GM23338 (cell line): ENCODE measurements at regions not wholly inside any gene's neighbourhood (a gene's known extent, or its start where the extent isn't known, plus 50 kb on each side); places are given as distances from the start of the nearest gene placed in this dataset.

ENCODE experiments used
- ATAC-seq: fragments of 200-7000 bp; cut with Tn5 transposase; 3 replicates; pipeline ENCODE4 v1.9.1; 2020
- DNase-seq: peaks from one replicate; pipeline ENCODE4 v3.0.0-alpha.2; 2015; ENCODE audit warnings: low spot score
- H2AFZ ChIP-seq: fragments of 200-600 bp; sonication (generic); 2 replicates; pipeline ENCODE4 v1.8.0; 2016; ENCODE audit warnings: antibody characterized with exemption, mild to moderate bottlenecking, moderate library complexity
- H3F3A ChIP-seq: fragments of 200-600 bp; sonication (generic); replicated peaks from 2 replicates; pipeline ENCODE4 v1.8.0; 2017; ENCODE audit warnings: antibody characterized with exemption, mixed run types, low read depth
- H3K27ac ChIP-seq: fragments of 200-600 bp; sonication (generic); 2 replicates; pipeline ENCODE4 v1.6.1; 2016; ENCODE audit warnings: low read depth
- H3K27me3 ChIP-seq: fragments of 200-600 bp; sonication (generic); 2 replicates; pipeline ENCODE4 v1.8.0; 2016; ENCODE audit warnings: mild to moderate bottlenecking, mixed run types, moderate library complexity; ENCODE audit not compliant: insufficient read depth
- H3K36me3 ChIP-seq: fragments of 200-600 bp; sonication (generic); 2 replicates; pipeline ENCODE4 v1.8.0; 2016; ENCODE audit warnings: mild to moderate bottlenecking; ENCODE audit not compliant: insufficient read depth
- H3K4me1 ChIP-seq: fragments of 200-600 bp; sonication (generic); 2 replicates; pipeline ENCODE4 v1.8.0; 2016; ENCODE audit warnings: mild to moderate bottlenecking, moderate library complexity; ENCODE audit not compliant: insufficient read depth
- H3K4me2 ChIP-seq: fragments of 200-600 bp; sonication (generic); 2 replicates; pipeline ENCODE4 v1.7.1; 2017; ENCODE audit warnings: mixed run types
- H3K4me3 ChIP-seq: fragments of 200-600 bp; sonication (generic); 2 replicates; pipeline ENCODE4 v1.6.1; 2016; ENCODE audit warnings: mixed run types
- H3K79me2 ChIP-seq: fragments of 200-600 bp; sonication (generic); replicated peaks from 2 replicates; pipeline ENCODE4 v1.8.0; 2017; ENCODE audit warnings: mild to moderate bottlenecking; ENCODE audit not compliant: insufficient read depth
- H3K9me2 ChIP-seq: fragments of 200-600 bp; sonication (generic); 2 replicates; pipeline ENCODE4 v1.8.0; 2017; ENCODE audit not compliant: insufficient read depth
- H4K20me1 ChIP-seq: fragments of 200-600 bp; sonication (generic); replicated peaks from 2 replicates; pipeline ENCODE4 v1.8.0; 2017; ENCODE audit warnings: mild to moderate bottlenecking; ENCODE audit not compliant: insufficient read depth
- H3K27ac Mint-ChIP-seq: 2 replicates; pipeline ENCODE4 v1.8.0; 2020; ENCODE audit warnings: inconsistent platforms, mild to moderate bottlenecking, moderate library complexity, mixed read lengths
- H3K27me3 Mint-ChIP-seq: 3 replicates; pipeline ENCODE4 v1.8.0; 2022; ENCODE audit warnings: low read depth, mild to moderate bottlenecking, moderate library complexity, mixed read lengths, inconsistent platforms; ENCODE audit not compliant: insufficient read depth, poor library complexity
- H3K36me3 Mint-ChIP-seq: 3 replicates; pipeline ENCODE4 v1.8.0; 2021; ENCODE audit warnings: low read depth, mild to moderate bottlenecking, inconsistent platforms, moderate library complexity, mixed read lengths
- H3K4me1 Mint-ChIP-seq: 3 replicates; pipeline ENCODE4 v1.8.0; 2020; ENCODE audit warnings: mild to moderate bottlenecking, inconsistent platforms, mixed read lengths
- H3K4me3 Mint-ChIP-seq: 3 replicates; pipeline ENCODE4 v1.8.0; 2021; ENCODE audit warnings: moderate library complexity, mild to moderate bottlenecking, inconsistent platforms, mixed read lengths
- H3K9me3 Mint-ChIP-seq: 3 replicates; pipeline ENCODE4 v1.8.0; 2020; ENCODE audit warnings: moderate library complexity, mild to moderate bottlenecking, inconsistent platforms, mixed read lengths
- CREB1 ChIP-seq: fragments of 250-450 bp; sonication (Bioruptor Pico); IDR thresholded peaks from 2 replicates; pipeline ENCODE4 v1.5.0; 2020; ENCODE audit warnings: low read depth, mild to moderate bottlenecking, moderate library complexity
- CTCF ChIP-seq, 2 experiments: fragments of 200-600 bp in 1 of 2; sonication (generic) in 1 of 2; conservative IDR thresholded peaks; 2 replicates each; pipeline versions ENCODE4 v1.5.1 to v1.6.1; 2016 to 2017; ENCODE audit warnings: antibody characterized with exemption in 2 of 2, low read depth in 2 of 2, mild to moderate bottlenecking in 2 of 2, moderate library complexity in 1 of 2
- ETS1 ChIP-seq: IDR thresholded peaks from 2 replicates; pipeline ENCODE4 v1.6.1; 2016; ENCODE audit warnings: antibody characterized with exemption
- EZH2 ChIP-seq: fragments of 200-600 bp; sonication (generic); IDR thresholded peaks from one replicate; pipeline ENCODE4 v1.8.0; 2017; ENCODE audit warnings: antibody characterized with exemption, mild to moderate bottlenecking, low read depth; ENCODE audit not compliant: unreplicated experiment
- EZH2phosphoT487 ChIP-seq: fragments of 200-600 bp; sonication (generic); IDR thresholded peaks from one replicate; pipeline ENCODE4 v1.8.1; 2018; ENCODE audit warnings: antibody characterized with exemption; ENCODE audit not compliant: unreplicated experiment
- JUNB ChIP-seq: IDR thresholded peaks from one replicate; pipeline ENCODE4 v1.6.1; 2016; ENCODE audit warnings: antibody characterized with exemption; ENCODE audit not compliant: unreplicated experiment
- NANOG ChIP-seq: IDR thresholded peaks from 2 replicates; pipeline ENCODE4 v1.6.1; 2016; ENCODE audit warnings: antibody characterized with exemption, borderline replicate concordance
- POLR2AphosphoS5 ChIP-seq: IDR thresholded peaks from 2 replicates; pipeline ENCODE4 v1.6.1; 2016; ENCODE audit warnings: antibody characterized with exemption, low read depth
- REST ChIP-seq: IDR thresholded peaks from one replicate; pipeline ENCODE4 v1.6.1; 2018; ENCODE audit warnings: antibody characterized with exemption; ENCODE audit not compliant: unreplicated experiment
- STAT1 ChIP-seq: IDR thresholded peaks from one replicate; pipeline ENCODE4 v1.6.1; 2016; ENCODE audit warnings: antibody characterized with exemption; ENCODE audit not compliant: unreplicated experiment
- ZNF114 ChIP-seq: fragments of 250-450 bp; sonication (Bioruptor Pico); IDR thresholded peaks from 2 replicates; pipeline ENCODE4 v1.5.0; 2020; ENCODE audit warnings: mild to moderate bottlenecking, moderate library complexity
- ZNF331 ChIP-seq: fragments of 250-450 bp; sonication (Bioruptor Pico); IDR thresholded peaks from 2 replicates; pipeline ENCODE4 v1.5.0; 2020; ENCODE audit warnings: low read depth, mild to moderate bottlenecking, moderate library complexity
- ZNF462 ChIP-seq: fragments of 250-450 bp; sonication (Bioruptor Pico); IDR thresholded peaks from 2 replicates; pipeline ENCODE4 v1.5.0; 2020; ENCODE audit warnings: mild to moderate bottlenecking, moderate library complexity

GRCh38 chr7:131106681-131107336 is 220.9 kb upstream of the MKLN1 start:
- no peaks in the 10 kb centered on the region for H3K36me3 ChIP-seq
- peak overlapping the region; percentile 91 for H3K4me3 Mint-ChIP-seq
- peak overlapping the region; percentile 49 for H3K27ac Mint-ChIP-seq
- TF ChIP-seq REST, result no peak
- TF ChIP-seq EZH2phosphoT487, result no peak
- no peak for TF ChIP-seq CTCF (conservative IDR thresholded peaks at IDR 0.05; ENCODE audit: low read depth in 2 of 2)
- TF ChIP-seq EZH2, result no peak
- TF ChIP-seq CREB1, result no peak
- TF ChIP-seq ZNF462 (CRISPR knock-in tag), result no peak
- no peak for TF ChIP-seq STAT1
- no peak for TF ChIP-seq ZNF114 (CRISPR knock-in tag)
- TF ChIP-seq POLR2AphosphoS5, result no peak
- TF ChIP-seq ZNF331 (CRISPR knock-in tag), result no peak
- no peak for TF ChIP-seq NANOG
- TF ChIP-seq JUNB, result no peak
- no peak for TF ChIP-seq ETS1
- H3K36me3 Mint-ChIP-seq, result peaks cover 16% of the 10 kb centered on the region
- H4K20me1 ChIP-seq, result peaks cover 19% of the 10 kb centered on the region; the same call in 1 of the 2 replicates
- H2AFZ ChIP-seq, result peak overlapping the region; percentile 20; the same call in 1 of the 2 replicates
- peaks cover 30% of the 10 kb centered on the region for H3K4me1 ChIP-seq
- peaks cover 13% of the 10 kb centered on the region for H3K27me3 ChIP-seq
- H3K27ac ChIP-seq, result no peak overlapping the region
- peak overlapping the region; percentile 87 for H3K4me3 ChIP-seq
- no peaks in the 10 kb centered on the region for H3K9me2 ChIP-seq
- peaks cover 18% of the 10 kb centered on the region for H3K27me3 Mint-ChIP-seq
- H3F3A ChIP-seq, result no peaks in the 10 kb centered on the region
- H3K4me2 ChIP-seq, result peak overlapping the region; percentile 99
- DNase-seq (peak; percentile 55), ATAC-seq (peak; percentile 28)
- peaks cover 52% of the 10 kb centered on the region for H3K4me1 Mint-ChIP-seq
- H3K9me3 Mint-ChIP-seq, result no peaks in the 10 kb centered on the region; the same call in 2 of the 3 replicates
- H3K79me2 ChIP-seq, result peaks cover 50% of the 10 kb centered on the region
